SU-DHL-6 (cell line): ENCODE measurements at regions not wholly inside any gene's neighbourhood (a gene's known extent, or its start where the extent isn't known, plus 50 kb on each side); places are given as distances from the start of the nearest gene placed in this dataset.

Experiments
- EZH2phosphoT487 ChIP-seq: fragments of 200-600 bp; sonication (generic), shearing (Covaris generic); conservative IDR thresholded peaks from 2 replicates; pipeline ENCODE4 v1.6.1; 2018; ENCODE audit warnings: mild to moderate bottlenecking, antibody characterized with exemption, low read length, moderate library complexity, mixed read lengths
- TF ChIP-seq, protein P1 (sequence below): fragments of 200-600 bp; sonication (generic); IDR thresholded peaks from one replicate; pipeline ENCODE4 v1.5.1; 2017; ENCODE audit warnings: antibody characterized with exemption, mild to moderate bottlenecking, low read length, moderate library complexity; ENCODE audit not compliant: insufficient read depth, poor library complexity, severe bottlenecking

DNA sequence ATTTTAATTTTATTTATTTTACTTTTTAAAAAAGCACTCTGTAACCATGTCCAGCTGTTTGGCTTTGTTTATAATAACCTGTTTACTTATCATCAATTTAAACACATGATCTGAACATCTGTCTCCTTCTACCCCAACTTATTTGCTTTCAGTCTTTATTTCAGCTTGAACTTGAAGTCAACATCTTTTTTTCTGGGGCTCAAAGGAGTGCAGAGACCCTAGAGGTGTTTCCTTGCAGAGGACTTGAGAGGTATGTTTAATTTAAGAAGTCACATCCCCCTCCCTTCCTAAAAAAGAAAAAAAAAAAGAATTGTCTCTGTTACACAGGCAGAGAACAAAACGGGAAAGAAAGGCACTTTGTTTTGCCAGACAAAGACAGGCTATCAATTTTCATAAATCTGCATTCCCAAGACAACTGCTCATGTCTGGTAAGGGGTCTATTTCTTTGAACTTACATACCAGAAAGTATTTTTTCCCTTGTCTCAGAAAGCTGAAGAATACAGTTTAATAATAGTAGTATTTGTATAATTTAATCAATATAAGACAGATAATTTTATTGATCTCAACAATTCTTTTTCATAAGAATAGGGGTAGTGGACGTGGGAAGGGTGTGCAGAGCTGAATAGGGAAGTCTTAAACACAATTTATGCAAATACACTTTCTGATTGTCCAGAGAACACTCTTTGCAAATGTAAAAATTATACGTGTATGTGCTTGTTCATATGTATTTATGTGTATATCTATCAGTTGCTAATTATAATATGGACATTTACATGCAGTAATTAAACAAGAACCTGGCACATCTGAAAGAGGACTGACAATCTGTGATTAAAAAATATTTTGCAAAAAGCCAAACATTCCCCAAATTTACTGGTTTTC lies 109.7 kb upstream of the PDZRN3 start:
- TF ChIP-seq, protein P1, sequence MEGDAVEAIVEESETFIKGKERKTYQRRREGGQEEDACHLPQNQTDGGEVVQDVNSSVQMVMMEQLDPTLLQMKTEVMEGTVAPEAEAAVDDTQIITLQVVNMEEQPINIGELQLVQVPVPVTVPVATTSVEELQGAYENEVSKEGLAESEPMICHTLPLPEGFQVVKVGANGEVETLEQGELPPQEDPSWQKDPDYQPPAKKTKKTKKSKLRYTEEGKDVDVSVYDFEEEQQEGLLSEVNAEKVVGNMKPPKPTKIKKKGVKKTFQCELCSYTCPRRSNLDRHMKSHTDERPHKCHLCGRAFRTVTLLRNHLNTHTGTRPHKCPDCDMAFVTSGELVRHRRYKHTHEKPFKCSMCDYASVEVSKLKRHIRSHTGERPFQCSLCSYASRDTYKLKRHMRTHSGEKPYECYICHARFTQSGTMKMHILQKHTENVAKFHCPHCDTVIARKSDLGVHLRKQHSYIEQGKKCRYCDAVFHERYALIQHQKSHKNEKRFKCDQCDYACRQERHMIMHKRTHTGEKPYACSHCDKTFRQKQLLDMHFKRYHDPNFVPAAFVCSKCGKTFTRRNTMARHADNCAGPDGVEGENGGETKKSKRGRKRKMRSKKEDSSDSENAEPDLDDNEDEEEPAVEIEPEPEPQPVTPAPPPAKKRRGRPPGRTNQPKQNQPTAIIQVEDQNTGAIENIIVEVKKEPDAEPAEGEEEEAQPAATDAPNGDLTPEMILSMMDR, result no peak
- TF ChIP-seq EZH2phosphoT487, result no peak
